ENCODE measurements at regions not wholly inside any gene's neighbourhood (a gene's known extent, or its start where the extent isn't known, plus 50 kb on each side); places are given as distances from the start of the nearest gene placed in this dataset.
A peak's percentile ranks its signal among the peaks of the same experiment; 100 is the strongest.

DNA sequence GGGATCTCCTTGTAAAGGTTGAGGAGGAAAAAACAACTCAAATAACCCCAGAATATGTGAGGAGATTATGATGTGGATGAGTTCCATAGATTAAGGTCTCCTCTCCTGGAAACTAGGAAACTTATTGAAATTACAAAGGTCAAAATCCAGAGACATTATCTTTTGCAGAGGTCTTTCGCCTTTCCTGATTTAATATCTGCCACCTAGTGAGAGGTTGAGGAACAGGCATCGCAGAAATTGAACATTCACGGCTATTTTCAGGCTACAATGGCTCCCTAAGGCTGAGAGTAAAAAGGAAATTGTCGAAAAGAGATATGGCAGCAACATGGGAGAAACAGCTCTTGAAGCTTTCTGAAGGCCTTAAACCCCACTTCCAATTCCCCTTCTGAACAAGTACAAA, 127.5 kb upstream of the PLCXD3 start:
- TF ChIP-seq CTCF (conservative IDR thresholded peaks at IDR 0.05) (peak; percentile 59), ZFX (IDR thresholded peaks at IDR 0.05) (no peak)
